Vagina (tissue), 2 donors: ENCODE measurements at regions not wholly inside any gene's neighbourhood (a gene's known extent, or its start where the extent isn't known, plus 50 kb on each side); places are given as distances from the start of the nearest gene placed in this dataset.

Experiments
- DNase-seq, 2 donors: peaks; one replicate each; pipeline ENCODE4 v3.0.0-alpha.2; 2017; ENCODE audit errors: extremely low spot score in 2 of 2
- H3K27ac ChIP-seq: fragments of 200-600 bp; sonication (generic); one replicate; pipeline ENCODE4 v1.5.1; 2019
- H3K27me3 ChIP-seq: fragments of 200-600 bp; sonication (generic); one replicate; pipeline ENCODE4 v1.5.1; 2019
- H3K36me3 ChIP-seq, 2 donors: fragments of 200-600 bp; sonication (generic); one replicate each; pipeline ENCODE4 v1.5.1; 2017 to 2019
- H3K4me1 ChIP-seq: fragments of 200-600 bp; sonication (generic); one replicate; pipeline ENCODE4 v1.5.1; 2019
- H3K4me3 ChIP-seq, 2 donors: fragments of 200-600 bp; sonication (generic); 1 replicate in 1 of 2; 2 replicates in 1 of 2; pipeline ENCODE4 v1.5.1; 2016 to 2019
- H3K9me3 ChIP-seq: fragments of 200-600 bp; sonication (generic); one replicate; pipeline ENCODE4 v1.5.1; 2019
- CTCF ChIP-seq, 3 experiments: fragments of 450-650 bp in 2 of 3; fragments of 200-600 bp in 1 of 3; sonication (generic) in 1 of 3; IDR thresholded peaks; one replicate each; pipeline ENCODE4 v1.5.1; 2017 to 2019; ENCODE audit warnings: antibody characterized with exemption in 3 of 3, mild to moderate bottlenecking in 2 of 3, moderate library complexity in 2 of 3
- POLR2A ChIP-seq, 2 donors: fragments of 450-650 bp; IDR thresholded peaks; one replicate each; pipeline ENCODE4 v1.6.1; 2017; ENCODE audit warnings: antibody characterized with exemption in 2 of 2, mild to moderate bottlenecking in 2 of 2, moderate library complexity in 2 of 2
- POLR2AphosphoS5 ChIP-seq, 2 donors: sonication (generic); formaldehyde crosslinking; IDR thresholded peaks; one replicate each; pipeline ENCODE4 v1.9.0; 2017; ENCODE audit warnings: antibody characterized with exemption in 2 of 2, mild to moderate bottlenecking in 2 of 2, low read depth in 1 of 2; ENCODE audit not compliant: insufficient read depth in 1 of 2
- intact Hi-C: fragments of 100-400 bp; cut with DNase I; formaldehyde crosslinking; loops from one replicate; pipeline ENCODE4 v1.15.1; 2023

DNA sequence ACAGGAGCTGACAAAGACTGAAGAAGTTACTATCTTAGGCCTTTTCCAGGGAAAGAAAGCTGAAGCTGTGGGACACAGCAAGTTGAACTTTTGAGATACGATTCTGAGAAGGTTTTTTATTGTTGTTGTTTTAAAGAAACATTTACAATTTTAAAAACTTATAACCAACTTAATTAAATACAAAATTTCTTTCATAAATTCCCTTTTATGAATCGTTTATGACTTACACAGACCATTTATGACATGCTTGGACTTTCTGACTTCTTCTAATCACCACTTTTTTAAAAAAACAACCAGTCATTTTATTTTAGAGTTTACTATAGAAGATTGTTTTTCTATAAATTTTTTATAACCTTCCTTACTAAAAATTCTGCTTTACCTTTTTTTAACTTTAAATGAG, 68.7 kb downstream of the DHRS2 start:
- intact Hi-C loops: no loop called here
- TF ChIP-seq CTCF (IDR thresholded peaks at IDR 0.05): no peak
- Histone ChIP-seq H3K27me3 (no peaks in the 10 kb centered on the region), H3K9me3 (peaks cover 4% of the 10 kb centered on the region), H3K27ac (no peak overlapping the region), H3K4me1 (no peaks in the 10 kb centered on the region), H3K36me3 (no peaks in the 10 kb centered on the region), H3K4me3 (no peak overlapping the region)
- no peak for DNase-seq

DNA sequence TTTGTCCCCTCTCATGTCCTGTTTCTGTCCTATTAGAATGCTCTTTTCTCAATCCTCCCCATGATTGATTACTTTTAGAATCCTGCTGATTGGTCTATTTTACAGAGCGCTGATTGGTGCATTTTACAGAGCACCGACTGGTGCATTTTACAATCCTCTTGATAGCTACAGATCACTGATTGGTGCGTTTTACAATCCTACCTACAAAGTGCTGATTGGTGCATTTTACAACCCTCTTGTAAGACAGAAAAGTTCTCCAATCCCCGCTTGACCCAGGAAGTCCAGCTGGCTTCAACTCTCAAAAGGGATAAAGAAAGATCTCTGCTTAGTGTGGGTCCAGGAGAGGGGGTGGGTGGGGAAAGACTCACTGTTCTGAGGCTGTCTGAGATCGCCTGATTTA, 71.3 kb downstream of the DHRS2 start:
- H3K27ac ChIP-seq: no peak overlapping the region
- no peak for DNase-seq
- no peaks in the 10 kb centered on the region for H3K36me3 ChIP-seq
- TF ChIP-seq POLR2AphosphoS5 (IDR thresholded peaks at IDR 0.05; ENCODE audit: insufficient read depth in 1 of 2, low read depth in 1 of 2): no peak
- H3K4me3 ChIP-seq: no peak overlapping the region
- H3K27me3 ChIP-seq: no peaks in the 10 kb centered on the region
- intact Hi-C loops: no loop called here
- peaks cover 4% of the 10 kb centered on the region for H3K9me3 ChIP-seq
- H3K4me1 ChIP-seq: no peaks in the 10 kb centered on the region

- intact Hi-C loops: no loop called here
Measured at GRCh38 chr14:23708343-23708742, 72.2 kb downstream of the DHRS2 start.

GRCh38 chr14:23709923-23710322, 73.8 kb downstream of the DHRS2 start:
- H3K4me1 ChIP-seq: no peaks in the 10 kb centered on the region
- peaks cover 4% of the 10 kb centered on the region for H3K9me3 ChIP-seq
- intact Hi-C loops: no loop called here
- H3K4me3 ChIP-seq: no peak overlapping the region
- no peak overlapping the region for H3K27ac ChIP-seq
- no peaks in the 10 kb centered on the region for H3K36me3 ChIP-seq
- DNase-seq: no peak
- no peaks in the 10 kb centered on the region for H3K27me3 ChIP-seq
- no peak for TF ChIP-seq POLR2A (IDR thresholded peaks at IDR 0.05)

More at GRCh38 chr14:23708343-23708742, 72.2 kb downstream of the DHRS2 start:
- Histone ChIP-seq H3K27me3 (no peaks in the 10 kb centered on the region), H3K9me3 (peaks cover 4% of the 10 kb centered on the region), H3K4me3 (no peak overlapping the region), H3K27ac (no peak overlapping the region), H3K36me3 (no peaks in the 10 kb centered on the region), H3K4me1 (no peaks in the 10 kb centered on the region)
- DNase-seq: no peak
- no peak for TF ChIP-seq POLR2AphosphoS5 (IDR thresholded peaks at IDR 0.05; ENCODE audit: insufficient read depth in 1 of 2, low read depth in 1 of 2)
- TF ChIP-seq CTCF (IDR thresholded peaks at IDR 0.05): no peak
- TF ChIP-seq POLR2A (IDR thresholded peaks at IDR 0.05): no peak

DNA sequence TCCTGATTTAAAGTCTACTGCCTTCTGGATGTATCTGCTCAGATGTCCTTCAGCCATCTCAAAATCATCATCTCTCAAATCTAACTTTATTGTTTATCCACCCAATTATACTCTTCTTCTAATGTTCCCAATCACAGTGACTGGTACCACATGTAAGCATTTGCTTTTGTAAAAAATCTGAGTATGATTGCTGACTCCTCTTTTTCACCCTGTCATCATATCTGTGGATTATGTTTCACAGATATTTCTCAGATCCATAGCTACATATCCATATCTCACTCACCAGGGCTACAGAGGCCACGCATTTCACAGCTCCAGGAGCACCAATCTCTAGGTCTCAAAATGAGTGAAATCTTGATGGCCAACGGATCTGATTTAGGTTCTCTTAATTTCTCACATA, 76.1 kb downstream of the DHRS2 start:
- intact Hi-C loops: no loop called here
- Histone ChIP-seq H3K27ac (no peak overlapping the region), H3K36me3 (no peaks in the 10 kb centered on the region)

More for the DNA sequence above, 76.1 kb downstream of the DHRS2 start:
- Histone ChIP-seq H3K9me3 (no peaks in the 10 kb centered on the region), H3K27me3 (no peaks in the 10 kb centered on the region), H3K4me3 (no peak overlapping the region), H3K4me1 (no peaks in the 10 kb centered on the region)
- no peak for DNase-seq
- TF ChIP-seq POLR2AphosphoS5 (IDR thresholded peaks at IDR 0.05; ENCODE audit: insufficient read depth in 1 of 2, low read depth in 1 of 2): no peak
- TF ChIP-seq POLR2A (IDR thresholded peaks at IDR 0.05): no peak
- TF ChIP-seq CTCF (IDR thresholded peaks at IDR 0.05): no peak
